AG04449 (cell line): ENCODE measurements at regions not wholly inside any gene's neighbourhood (a gene's known extent, or its start where the extent isn't known, plus 50 kb on each side); places are given as distances from the start of the nearest gene placed in this dataset.

Experiments
- CTCF ChIA-PET: fragments of 350-600 bp; formaldehyde crosslinking; extraction: SDS; loops from one replicate; lab custom pipeline; 2021; ENCODE audit warnings: antibody characterized with exemption; lab: Yijun Ruan, JAX
- POLR2A ChIA-PET: fragments of 400-600, 350-600 bp; formaldehyde crosslinking; extraction: SDS; loops from one replicate; lab custom pipeline; 2020; ENCODE audit warnings: antibody characterized with exemption, inconsistent platforms; lab: Yijun Ruan, JAX
- DNase-seq: peaks from one replicate; pipeline ENCODE4 v3.0.0-alpha.2; 2010; ENCODE audit warnings: low read depth, low spot score
- H3K4me3 ChIP-seq: 2 replicates; pipeline ENCODE4 v1.5.1; 2011; ENCODE audit warnings: low read depth, mild to moderate bottlenecking, control low read depth, low read length
- CTCF ChIP-seq: IDR thresholded peaks from one replicate; pipeline ENCODE4 v1.5.1; 2011; ENCODE audit warnings: mild to moderate bottlenecking, moderate library complexity, low read length, control low read depth, inconsistent platforms; ENCODE audit not compliant: insufficient read depth; ENCODE audit errors: missing control alignments

- CTCF ChIA-PET: no interaction called here
Measured at GRCh38 chrX:27404366-27404765, 58.8 kb downstream of the PPP4R3C start.

GRCh38 chrX:27399146-27399456 lies 64.0 kb downstream of the PPP4R3C start:
- no peak for TF ChIP-seq CTCF
- ChIA-PET POLR2A (no interaction called here), CTCF (no interaction called here)
- no peak for DNase-seq
- H3K4me3 ChIP-seq: no peak overlapping the region

More at GRCh38 chrX:27404366-27404765, 58.8 kb downstream of the PPP4R3C start:
- no peak for DNase-seq
- POLR2A ChIA-PET: no interaction called here
- no peak for TF ChIP-seq CTCF
- no peak overlapping the region for H3K4me3 ChIP-seq

- no peak overlapping the region for H3K4me3 ChIP-seq
- DNase-seq: no peak
- CTCF ChIA-PET: no interaction called here
- POLR2A ChIA-PET: no interaction called here
- no peak for TF ChIP-seq CTCF
Measured at GRCh38 chrX:27391623-27392022, 71.5 kb downstream of the PPP4R3C start.

- POLR2A ChIA-PET: no interaction called here
- CTCF ChIA-PET: no interaction called here
Measured at GRCh38 chrX:27381419-27381818, 81.7 kb downstream of the PPP4R3C start.

GRCh38 chrX:27380163-27380845 lies 82.8 kb downstream of the PPP4R3C start:
- H3K4me3 ChIP-seq: no peak overlapping the region
- CTCF ChIA-PET: no interaction called here
- POLR2A ChIA-PET: no interaction called here
- TF ChIP-seq CTCF: no peak
- no peak for DNase-seq

More at GRCh38 chrX:27381419-27381818, 81.7 kb downstream of the PPP4R3C start:
- TF ChIP-seq CTCF: no peak
- DNase-seq: no peak
- no peak overlapping the region for H3K4me3 ChIP-seq

- ChIA-PET POLR2A (no interaction called here), CTCF (no interaction called here)
- no peak for DNase-seq
- no peak overlapping the region for H3K4me3 ChIP-seq
- TF ChIP-seq CTCF: no peak
Measured at GRCh38 chrX:27354021-27354420, 109.1 kb downstream of the PPP4R3C start.
